ENCODE measurements at regions not wholly inside any gene's neighbourhood (a gene's known extent, or its start where the extent isn't known, plus 50 kb on each side); places are given as distances from the start of the nearest gene placed in this dataset.

- TF ChIP-seq SPI1 (IDR thresholded peaks at IDR 0.05; ENCODE audit: borderline replicate concordance, insufficient read depth, low read depth, low read length): peak; percentile 78
- no peak for TF ChIP-seq CEBPZ (IDR thresholded peaks at IDR 0.05; ENCODE audit: low read depth, low read length)
- TF ChIP-seq CREM (IDR thresholded peaks at IDR 0.05; ENCODE audit: low read depth): peak; percentile 61
- TF ChIP-seq FOXM1 (IDR thresholded peaks at IDR 0.05; ENCODE audit: low read depth, low read length): peak; percentile 42; the same call in 1 of the 2 replicates
Measured at GRCh38 chrX:96453139-96453538, 231.5 kb upstream of the DIAPH2 start (continued).

DNA sequence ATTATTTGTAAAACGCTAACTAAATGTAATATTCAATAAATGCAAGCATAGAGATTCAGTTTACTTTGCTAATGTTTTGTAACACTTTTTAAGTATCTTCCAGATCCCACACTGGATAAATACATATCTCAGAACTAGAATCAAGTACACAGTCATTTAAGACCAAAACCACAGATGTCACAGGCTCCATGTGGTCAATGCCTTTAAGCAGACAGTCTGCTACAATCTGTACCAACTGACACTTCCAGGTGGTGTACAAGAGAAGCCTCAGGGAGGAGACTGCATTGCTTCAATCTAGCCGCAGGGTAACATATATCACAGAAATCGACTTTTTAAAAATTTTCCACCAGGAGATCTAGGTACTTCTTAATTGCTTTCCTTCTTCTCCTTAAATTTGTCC lies 229.6 kb upstream of the DIAPH2 start:
- ATAC-seq (peak; percentile 60), DNase-seq (ENCODE audit: low read depth, low spot score) (no peak), FAIRE-seq (no peak)
- WGBS (ENCODE audit: insufficient coverage, insufficient replicate concordance, low lambda C conversion rate, missing lambda C conversion rate): 17% methylated on average over 3 of the region's 3 CpGs
- Histone ChIP-seq H3K27me3 (replicated peaks in 1 of 2; ENCODE audit: control insufficient read depth in 2 of 2, insufficient read depth in 2 of 2, low read length in 1 of 2) (no peaks in the 10 kb centered on the region; a peak in 1 of 4 replicates), H3K27ac (ENCODE audit: control insufficient read depth, insufficient read depth) (no peak overlapping the region), H3K36me3 (ENCODE audit: control insufficient read depth in 2 of 2, insufficient read depth in 2 of 2, low read length in 1 of 2) (no peaks in the 10 kb centered on the region), H4K20me1 (ENCODE audit: control insufficient read depth, insufficient read depth) (no peaks in the 10 kb centered on the region), H3K4me3 (no peak overlapping the region), H3K4me2 (ENCODE audit: control insufficient read depth, insufficient read depth) (no peak overlapping the region), H3K79me2 (ENCODE audit: control insufficient read depth, insufficient read depth, low read length) (no peaks in the 10 kb centered on the region), H3K9ac (ENCODE audit: control insufficient read depth, insufficient read depth, low read length) (no peak overlapping the region), H3K9me3 (replicated peaks; ENCODE audit: control insufficient read depth, insufficient read depth, low read length) (no peaks in the 10 kb centered on the region), H2AFZ (ENCODE audit: control insufficient read depth, low read depth, low read length) (no peak overlapping the region), H3K4me1 (ENCODE audit: control insufficient read depth, insufficient read depth, low read length) (no peaks in the 10 kb centered on the region)
- intact Hi-C loops (cut with micrococcal nuclease; ENCODE audit: unreplicated experiment) (no loop called here), in situ Hi-C loops (cut with MboI) (no loop called here)
- ChIA-PET CTCF (no interaction called here), RAD21 (ENCODE audit: unreplicated experiment) (no interaction called here), POLR2A (no interaction called here), SMC1A (ENCODE audit: uncharacterized antibody, unreplicated experiment) (no interaction called here)
- BruUV-seq (replicated peaks): no TSS peak
- TF ChIP-seq CHD4 (IDR thresholded peaks at IDR 0.05): no peak
- TF ChIP-seq ZBTB33 (IDR thresholded peaks at IDR 0.05): no peak
- TF ChIP-seq NR2C1 (IDR thresholded peaks at IDR 0.05): no peak
- TF ChIP-seq, protein P1, sequence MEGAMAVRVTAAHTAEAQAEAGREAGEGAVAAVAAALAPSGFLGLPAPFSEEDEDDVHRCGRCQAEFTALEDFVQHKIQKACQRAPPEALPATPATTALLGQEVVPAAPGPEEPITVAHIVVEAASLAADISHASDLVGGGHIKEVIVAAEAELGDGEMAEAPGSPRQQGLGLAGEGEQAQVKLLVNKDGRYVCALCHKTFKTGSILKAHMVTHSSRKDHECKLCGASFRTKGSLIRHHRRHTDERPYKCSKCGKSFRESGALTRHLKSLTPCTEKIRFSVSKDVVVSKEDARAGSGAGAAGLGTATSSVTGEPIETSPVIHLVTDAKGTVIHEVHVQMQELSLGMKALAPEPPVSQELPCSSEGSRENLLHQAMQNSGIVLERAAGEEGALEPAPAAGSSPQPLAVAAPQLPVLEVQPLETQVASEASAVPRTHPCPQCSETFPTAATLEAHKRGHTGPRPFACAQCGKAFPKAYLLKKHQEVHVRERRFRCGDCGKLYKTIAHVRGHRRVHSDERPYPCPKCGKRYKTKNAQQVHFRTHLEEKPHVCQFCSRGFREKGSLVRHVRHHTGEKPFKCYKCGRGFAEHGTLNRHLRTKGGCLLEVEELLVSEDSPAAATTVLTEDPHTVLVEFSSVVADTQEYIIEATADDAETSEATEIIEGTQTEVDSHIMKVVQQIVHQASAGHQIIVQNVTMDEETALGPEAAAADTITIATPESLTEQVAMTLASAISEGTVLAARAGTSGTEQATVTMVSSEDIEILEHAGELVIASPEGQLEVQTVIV (IDR thresholded peaks at IDR 0.05; ENCODE audit: borderline replicate concordance, partially characterized antibody): no peak
- TF ChIP-seq, protein P2, sequence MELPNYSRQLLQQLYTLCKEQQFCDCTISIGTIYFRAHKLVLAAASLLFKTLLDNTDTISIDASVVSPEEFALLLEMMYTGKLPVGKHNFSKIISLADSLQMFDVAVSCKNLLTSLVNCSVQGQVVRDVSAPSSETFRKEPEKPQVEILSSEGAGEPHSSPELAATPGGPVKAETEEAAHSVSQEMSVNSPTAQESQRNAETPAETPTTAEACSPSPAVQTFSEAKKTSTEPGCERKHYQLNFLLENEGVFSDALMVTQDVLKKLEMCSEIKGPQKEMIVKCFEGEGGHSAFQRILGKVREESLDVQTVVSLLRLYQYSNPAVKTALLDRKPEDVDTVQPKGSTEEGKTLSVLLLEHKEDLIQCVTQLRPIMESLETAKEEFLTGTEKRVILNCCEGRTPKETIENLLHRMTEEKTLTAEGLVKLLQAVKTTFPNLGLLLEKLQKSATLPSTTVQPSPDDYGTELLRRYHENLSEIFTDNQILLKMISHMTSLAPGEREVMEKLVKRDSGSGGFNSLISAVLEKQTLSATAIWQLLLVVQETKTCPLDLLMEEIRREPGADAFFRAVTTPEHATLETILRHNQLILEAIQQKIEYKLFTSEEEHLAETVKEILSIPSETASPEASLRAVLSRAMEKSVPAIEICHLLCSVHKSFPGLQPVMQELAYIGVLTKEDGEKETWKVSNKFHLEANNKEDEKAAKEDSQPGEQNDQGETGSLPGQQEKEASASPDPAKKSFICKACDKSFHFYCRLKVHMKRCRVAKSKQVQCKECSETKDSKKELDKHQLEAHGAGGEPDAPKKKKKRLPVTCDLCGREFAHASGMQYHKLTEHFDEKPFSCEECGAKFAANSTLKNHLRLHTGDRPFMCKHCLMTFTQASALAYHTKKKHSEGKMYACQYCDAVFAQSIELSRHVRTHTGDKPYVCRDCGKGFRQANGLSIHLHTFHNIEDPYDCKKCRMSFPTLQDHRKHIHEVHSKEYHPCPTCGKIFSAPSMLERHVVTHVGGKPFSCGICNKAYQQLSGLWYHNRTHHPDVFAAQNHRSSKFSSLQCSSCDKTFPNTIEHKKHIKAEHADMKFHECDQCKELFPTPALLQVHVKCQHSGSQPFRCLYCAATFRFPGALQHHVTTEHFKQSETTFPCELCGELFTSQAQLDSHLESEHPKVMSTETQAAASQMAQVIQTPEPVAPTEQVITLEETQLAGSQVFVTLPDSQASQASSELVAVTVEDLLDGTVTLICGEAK (IDR thresholded peaks at IDR 0.05; ENCODE audit: borderline replicate concordance): no peak
- TF ChIP-seq SPI1 (IDR thresholded peaks at IDR 0.05; ENCODE audit: borderline replicate concordance, insufficient read depth, low read depth, low read length): no peak
- peak; percentile 79 for TF ChIP-seq RUNX3 (IDR thresholded peaks at IDR 0.05; ENCODE audit: low read length)
- no peak for TF ChIP-seq PAX8 (IDR thresholded peaks at IDR 0.05)
- no peak for TF ChIP-seq NR2F1 (conservative IDR thresholded peaks at IDR 0.05)

Data from GM12878 (cell line).